HK-2 (cell line): ENCODE measurements at regions not wholly inside any gene's neighbourhood (a gene's known extent, or its start where the extent isn't known, plus 50 kb on each side); places are given as distances from the start of the nearest gene placed in this dataset.

Experiments used
- DNase-seq: peaks from one replicate; pipeline ENCODE4 v3.0.0-alpha.2; 2018; ENCODE audit not compliant: unreplicated experiment

DNA sequence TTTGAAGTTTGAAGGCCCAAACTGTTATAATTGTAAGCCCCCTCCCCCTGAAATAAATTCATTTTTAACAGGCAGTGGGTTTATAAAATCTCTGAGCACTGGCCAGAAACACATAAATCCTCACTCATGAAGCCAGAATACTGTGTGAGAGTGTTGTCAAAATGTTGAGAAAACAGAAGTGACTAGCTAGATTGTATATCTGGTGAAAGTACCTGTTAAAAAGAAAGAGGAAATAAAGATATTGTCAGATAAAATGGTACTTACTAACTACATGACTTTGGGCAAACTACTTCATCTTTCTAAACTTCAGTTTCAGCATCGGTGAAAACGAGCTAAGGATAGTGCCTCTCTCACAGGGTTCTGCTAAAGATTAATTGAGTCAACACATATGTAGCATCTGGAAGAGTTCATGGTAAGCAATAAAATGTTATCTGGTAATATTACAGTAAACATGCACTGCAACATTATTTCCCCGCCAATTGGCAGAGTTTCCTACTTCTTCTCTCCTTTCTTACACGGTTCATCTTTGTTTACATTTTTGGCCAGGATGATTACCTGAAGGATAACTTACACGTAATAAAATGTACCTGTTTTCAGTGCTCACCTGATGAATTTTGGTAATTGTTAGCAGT, 202.5 kb upstream of the CHRM2 start:
- DNase-seq, result no peak

DNA sequence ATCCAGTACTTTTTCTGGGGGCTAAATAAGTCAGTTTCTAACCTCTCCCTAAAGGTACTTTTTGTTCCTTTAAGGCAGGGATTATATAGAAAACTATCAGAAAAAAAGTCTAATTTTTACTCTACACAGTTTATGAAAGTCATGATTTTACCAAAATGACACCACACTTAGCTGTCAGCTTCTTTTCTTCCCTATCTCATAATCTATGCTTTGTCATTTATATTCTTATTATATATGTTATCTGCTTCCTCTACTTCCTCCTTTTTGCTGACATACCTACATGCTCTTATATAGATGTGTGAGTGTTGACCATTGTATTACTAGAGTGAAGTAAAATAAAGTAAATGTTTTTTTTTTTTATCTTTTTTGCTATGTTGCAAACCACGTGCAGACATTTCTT, 203.9 kb upstream of the CHRM2 start:
- DNase-seq, result no peak

DNA sequence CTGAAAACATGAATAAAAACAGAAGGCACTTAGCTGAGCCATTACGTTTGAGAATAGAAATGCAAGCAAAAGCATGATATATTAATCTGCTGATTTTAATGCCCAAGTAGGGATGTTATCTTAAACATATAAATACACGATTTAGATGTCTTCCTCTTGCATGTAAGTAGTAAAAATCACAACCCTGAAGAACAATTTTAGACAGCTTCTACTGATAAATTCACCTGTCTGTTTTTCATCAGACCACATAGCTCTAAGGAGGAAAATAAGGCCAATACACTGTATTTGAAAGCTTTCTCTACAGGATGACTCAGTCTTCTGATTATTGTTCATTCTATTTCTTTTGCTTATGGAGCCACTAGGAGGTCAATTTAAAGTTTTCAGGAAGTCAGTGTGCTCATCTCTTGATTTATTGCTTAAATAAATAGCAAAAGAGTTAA, 210.9 kb upstream of the CHRM2 start:
- no peak for DNase-seq

DNA sequence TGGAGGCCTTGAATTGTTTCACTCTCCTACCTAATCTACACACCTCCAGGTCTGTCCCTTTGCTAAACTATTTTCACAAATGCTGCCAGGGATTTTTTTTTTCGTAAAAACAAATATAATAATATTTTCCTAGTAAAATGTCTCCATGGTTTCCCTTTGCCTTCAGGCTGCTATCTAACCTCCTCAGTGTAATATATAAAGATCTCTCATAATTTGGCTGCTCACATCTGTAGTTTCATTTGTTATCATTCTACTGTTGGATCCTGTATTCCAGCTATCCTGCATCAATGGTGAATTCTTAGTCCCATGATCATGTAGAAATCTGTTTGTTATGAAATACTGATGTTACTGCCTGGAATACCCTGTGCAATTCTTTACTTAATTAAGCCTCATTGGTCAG, 211.9 kb upstream of the CHRM2 start:
- no peak for DNase-seq

DNA sequence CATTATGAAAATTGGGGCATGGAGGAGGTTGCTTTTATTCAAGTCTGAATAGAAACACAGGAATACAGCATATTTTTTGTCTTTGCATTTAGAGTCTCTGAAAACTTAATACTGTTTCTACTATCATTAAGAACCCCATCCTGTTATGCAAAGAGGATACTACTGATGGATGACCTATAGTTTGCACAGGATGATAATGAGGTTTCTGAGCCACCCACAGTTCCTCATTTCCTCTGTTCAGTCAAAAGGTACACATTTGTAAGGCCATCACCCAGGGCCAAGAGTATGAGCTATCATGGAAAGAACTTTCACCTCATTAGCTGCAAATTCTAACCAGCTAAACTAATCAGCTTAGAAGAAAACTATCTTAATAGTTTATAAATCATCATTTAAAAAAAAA, 213.0 kb upstream of the CHRM2 start:
- DNase-seq, result no peak

DNA sequence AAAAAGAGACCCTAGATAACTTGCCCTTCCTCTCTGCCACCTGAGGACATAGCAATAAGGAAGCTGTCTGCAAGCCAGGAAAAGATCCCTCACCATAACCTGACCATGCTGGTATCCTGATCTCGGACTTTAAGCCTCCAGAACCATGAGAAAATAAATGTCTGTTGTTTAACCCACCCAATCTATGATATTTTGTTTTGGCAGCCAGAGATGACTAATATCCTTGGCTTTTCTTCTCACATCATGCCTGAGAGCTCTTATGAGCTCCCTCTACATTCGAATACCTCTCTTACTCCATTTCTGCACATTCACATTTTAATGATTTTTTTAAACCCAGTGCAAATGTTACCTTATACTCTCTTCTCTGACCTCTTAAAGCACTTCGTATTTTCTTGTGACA, 214.0 kb upstream of the CHRM2 start:
- DNase-seq, result no peak

DNA sequence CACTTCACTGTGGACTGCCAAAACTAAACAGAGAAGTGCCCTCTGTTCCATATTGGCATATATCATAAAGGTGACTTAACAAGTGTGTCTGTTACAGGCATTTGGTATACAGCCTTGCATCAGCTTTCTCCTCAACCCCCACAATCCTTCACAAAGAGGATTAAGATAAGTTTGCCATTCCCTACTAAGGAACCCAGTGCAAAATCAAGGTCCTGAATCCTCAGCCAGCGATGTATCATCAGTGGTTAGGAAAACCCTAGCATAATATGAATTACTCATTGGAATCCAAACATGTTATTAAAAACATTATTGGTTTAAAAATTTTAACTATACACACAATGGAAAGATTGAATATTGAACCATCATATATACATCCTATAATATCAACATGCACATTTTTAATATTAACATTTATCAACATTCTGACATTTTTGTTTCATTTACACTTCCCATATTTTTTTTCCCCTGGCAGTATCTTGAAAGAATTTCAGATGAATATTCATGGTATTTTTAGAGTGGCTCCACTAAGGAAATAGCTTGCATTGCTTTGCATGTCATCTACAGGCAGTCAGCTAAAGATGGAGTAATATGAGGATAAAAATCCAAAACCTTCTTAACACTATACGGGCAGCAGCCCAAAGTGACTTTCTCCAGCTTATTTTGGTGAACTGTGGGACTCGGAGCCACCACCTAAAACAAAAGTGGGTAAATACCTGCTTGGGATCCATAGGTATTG, 215.6 kb upstream of the CHRM2 start:
- no peak for DNase-seq

DNA sequence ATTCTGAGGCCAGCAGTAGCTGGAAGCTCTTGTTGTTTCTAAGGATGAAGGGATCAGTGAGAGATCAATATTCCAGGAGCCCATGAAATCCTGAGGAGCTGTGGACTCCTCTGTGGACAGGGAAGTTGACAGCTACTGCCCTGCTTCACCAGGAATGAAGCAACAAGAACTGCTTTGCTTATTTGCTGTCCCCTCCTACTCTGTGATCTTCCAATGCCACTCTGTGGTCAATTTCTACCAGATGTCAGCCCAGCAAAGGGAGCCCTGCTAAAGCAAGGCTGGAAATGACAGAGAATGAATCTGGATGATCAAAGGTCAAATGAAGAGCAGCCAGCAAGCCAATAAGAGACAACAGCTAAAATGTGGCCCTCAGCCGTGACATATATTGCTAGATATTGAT, 227.5 kb upstream of the CHRM2 start:
- no peak for DNase-seq

DNA sequence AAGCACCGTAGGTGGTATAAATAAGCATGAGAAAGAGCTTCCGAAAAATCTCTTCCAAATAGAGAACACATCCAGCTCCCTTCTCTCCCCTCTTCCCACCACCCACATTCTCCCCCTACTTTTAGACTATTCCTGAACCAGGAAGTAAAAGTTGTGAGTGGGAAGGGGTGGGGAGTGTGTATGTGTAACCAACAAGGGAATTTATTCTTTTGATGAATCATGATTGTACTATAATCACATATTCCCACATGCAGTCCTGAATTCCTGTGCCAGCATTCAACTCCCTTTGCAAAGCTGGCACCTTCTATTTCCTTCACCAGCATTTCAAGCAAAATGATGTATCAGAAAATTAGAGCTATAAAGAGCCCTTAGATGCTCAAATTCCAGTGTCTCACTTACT, 230.6 kb upstream of the CHRM2 start:
- DNase-seq, result no peak

DNA sequence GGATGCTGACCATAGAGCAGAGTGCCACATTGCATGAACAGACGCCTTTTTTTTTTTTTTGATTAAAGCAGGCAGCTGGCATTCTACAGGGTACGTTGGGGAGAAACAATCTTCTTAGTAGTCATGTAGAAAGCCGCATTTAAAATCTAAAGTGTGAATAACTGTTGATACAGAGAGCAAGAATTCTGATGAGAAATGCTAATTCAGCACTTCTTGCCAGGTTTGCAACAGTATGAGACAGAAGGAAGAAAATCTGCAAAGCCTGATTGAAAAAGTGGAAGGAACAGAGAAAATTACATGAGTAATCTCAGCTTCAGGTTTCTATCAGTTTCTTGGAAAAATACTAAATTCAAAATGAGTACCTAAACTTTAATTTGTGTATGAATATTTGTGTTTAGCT, 232.7 kb upstream of the CHRM2 start:
- DNase-seq, result no peak

DNA sequence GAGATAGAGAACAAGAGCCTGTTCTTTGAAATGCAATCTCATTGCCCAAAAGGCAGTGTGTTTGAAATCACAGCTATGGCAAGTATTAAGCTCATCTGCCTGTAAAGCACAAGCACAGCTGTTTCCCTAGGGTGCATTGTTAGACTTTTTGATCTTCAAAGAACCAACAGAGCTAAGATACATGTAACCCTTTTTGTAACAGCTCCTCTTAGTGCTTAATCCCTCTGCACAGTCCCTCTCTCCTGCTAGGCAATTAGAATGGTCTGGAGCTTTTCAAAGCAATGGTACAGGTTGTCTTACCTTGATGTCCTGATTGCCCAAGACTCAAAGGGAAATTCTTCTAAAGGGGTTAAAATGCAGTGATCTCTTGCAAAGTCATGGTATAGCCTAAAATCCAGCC, 249.6 kb upstream of the CHRM2 start:
- no peak for DNase-seq

DNA sequence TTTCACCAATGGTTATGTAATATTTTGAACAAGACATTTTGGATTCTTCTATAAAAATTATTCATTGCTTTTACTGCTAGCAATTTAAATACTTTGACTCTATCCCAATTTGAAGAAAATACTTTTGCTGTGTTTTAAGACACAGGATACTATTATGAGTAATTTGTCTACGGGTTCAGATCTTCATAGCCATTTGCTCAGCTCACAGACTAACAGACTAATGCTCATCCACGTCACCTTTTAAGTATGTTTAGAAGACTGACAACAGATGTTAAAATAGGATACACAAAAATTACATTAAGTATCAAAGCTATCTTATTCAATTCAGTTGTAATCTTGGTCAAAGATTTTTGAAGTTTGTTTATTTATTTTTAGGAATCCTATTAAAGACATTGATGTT, 251.3 kb upstream of the CHRM2 start:
- DNase-seq, result no peak

DNA sequence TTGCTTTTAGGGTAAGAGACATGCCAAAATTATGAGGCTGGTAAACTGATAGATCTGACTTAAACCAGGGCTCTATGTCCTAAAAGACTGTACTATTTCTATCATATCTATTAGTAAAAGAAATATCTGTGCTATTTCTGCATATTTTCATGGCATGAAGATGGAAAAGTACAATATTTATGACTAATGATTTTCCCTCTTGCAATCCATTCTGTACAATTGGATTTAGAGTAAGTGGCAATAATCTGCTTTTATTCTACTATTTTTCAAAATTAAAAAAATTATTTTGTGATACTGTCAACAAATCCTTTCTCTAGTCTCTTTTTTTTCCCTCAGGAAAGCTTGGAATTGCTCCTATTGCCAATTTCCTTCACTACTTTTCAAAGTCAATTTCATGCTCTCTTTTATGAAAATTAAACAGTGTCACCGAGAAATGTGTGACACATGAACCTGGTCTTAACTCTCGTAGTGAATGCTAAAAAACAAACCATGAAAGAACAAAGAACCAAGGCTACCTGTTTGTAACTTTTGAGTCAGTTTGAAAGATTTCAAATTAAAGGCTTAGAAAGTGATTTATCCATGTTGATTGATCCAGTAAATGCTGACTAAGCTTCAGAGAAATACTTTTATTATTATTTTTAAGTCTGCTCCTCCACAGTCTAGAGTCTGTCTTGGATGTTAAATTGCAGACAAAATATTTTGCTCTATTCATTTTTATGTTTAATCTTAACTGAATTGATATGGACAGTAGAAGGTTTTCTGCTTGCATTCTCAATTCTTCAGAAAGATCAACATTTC, 262.7 kb upstream of the CHRM2 start:
- DNase-seq, result no peak

DNA sequence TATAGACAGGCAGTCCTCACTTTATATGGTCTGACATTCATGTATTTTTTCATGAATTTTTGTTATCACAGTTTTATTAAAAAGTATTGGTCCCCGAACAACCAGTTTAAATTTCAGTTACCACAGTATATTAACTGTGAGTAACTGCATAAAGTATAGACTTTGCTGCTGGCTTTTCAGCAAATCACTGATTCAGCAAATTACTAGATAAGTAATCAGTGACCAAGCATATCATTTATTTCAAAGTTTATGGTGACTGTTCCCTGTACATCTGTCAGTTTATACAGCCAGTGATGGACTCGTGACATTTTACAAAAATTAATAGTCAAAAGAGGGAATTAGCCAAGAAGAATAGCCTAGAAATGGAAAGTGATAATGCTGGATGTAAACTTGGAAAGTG, 266.7 kb upstream of the CHRM2 start:
- no peak for DNase-seq

DNA sequence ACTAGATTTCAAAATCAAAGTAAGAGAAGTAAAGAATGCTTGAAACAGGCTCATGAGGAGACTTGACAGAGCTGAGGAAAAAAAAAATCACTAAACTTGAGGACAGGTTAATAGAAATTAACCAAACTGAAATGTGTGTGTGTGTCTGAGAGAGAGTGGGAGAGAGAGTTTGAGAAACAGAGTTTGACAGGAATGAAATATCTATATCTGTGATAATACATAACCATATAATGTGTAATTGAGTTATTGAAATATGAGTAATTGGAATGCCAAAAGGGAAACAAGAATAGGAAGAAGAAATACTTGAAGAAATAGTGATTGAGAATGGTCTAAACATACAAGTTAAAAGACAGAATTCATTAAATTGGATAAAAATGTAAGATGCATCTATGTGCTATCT, 268.0 kb upstream of the CHRM2 start:
- no peak for DNase-seq

DNA sequence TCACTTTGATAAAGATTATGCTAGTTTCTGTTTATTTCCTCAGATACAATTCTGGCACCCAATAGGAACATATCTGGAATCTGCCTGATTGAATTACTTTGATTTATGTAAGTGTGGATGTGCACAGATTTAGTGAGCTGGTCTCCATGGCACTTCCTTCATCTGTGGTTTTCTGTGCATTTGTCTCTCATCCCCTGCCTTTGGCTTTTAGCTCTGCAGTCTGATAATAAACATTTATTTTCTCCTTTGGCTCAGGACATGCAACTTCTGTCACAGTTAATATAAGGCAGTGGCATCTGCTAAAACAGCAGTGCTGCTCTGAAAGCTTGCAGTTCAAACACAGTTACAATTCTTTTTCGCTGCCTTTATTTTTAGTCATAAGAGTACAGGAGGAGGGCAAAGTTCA, 273.7 kb upstream of the CHRM2 start:
- no peak for DNase-seq

DNA sequence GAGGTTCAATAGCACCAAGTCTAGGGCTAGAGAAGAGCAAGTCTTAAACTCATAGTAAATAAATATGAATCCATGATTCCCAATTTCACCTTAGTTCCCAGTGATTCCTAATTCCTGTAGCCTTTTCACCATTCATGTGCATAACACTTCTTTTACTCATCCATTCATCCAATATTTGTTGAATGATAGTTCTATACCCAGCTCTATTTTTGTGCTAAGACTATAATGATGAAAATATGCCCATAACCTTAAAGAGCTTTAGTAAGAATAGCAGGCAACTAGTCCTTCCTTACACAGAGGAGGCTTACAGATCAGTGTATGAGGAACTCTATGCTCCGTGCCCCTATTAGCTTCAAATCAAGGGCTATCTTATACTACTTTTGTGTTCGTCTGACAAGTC, 280.2 kb upstream of the CHRM2 start:
- no peak for DNase-seq

DNA sequence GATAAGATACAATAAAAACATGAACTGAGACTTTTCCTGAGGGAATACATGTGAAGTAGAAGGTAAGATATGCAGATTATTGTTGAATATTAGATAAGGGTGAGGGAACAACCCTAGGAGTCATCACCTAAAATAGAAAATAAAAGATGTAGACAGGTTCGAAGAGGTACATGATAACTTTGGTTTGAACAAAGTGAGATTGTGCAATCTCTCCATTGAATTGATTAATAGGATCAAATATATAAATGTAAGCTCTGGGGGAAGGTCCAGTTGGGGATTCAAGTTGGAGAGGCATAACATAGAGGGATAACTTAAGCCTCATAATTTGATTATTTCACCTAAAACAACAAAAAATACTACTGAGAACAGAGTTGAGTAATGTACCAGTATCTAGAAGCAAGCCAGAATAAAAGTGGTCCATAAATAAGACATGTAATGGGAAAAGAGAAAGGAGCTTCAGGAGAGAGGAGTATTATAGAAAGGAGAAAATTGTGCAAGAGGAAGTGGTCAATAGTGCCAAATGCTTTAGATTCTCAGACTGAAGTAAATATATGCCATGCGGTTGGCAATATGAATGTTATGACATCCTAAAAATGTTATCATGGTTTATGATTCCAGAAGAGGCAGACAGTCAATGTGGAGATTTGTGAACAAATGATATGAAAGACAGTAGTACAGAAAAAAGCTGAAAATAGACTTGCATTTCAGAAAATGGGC, 282.3 kb upstream of the CHRM2 start:
- no peak for DNase-seq

DNA sequence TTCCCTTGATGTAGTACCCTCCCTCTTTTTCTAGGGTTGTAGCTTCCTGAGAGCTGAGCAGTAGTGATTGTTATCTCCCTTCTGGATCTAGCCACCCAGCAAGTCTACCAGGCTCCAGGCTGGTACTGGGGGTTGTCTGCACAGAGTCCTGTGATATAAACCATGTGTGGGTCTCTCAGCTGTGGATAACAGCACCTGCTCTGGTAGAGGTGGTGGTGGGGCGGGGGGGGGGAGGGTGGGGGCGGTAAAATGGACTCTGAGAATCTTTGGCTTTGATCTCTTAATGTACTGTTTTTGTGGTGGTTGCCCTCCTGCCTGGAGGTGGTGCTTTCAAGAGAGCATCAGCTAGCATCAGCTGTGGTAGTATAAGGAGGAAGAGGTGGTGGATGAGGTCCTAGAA, 302.0 kb upstream of the CHRM2 start:
- no peak for DNase-seq

DNA sequence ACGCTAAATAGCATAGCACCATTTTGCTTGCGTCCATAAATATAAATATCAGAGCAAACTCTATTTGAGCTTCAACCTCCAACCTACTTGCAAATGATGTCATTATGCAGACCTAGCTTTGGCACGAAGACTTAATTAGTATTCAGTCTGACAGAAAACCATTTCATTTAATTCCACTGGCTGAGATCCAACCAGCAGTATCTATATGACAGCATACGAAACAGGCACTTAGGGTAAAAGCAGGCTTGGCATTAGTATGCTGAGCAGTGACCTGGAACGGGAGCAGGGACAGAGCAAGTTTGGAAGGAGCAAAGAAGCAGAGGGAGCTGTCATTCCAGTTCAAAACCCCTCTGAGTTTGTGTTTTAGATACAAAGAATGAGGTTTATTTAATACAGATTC, 312.5 kb upstream of the CHRM2 start:
- DNase-seq, result no peak

DNA sequence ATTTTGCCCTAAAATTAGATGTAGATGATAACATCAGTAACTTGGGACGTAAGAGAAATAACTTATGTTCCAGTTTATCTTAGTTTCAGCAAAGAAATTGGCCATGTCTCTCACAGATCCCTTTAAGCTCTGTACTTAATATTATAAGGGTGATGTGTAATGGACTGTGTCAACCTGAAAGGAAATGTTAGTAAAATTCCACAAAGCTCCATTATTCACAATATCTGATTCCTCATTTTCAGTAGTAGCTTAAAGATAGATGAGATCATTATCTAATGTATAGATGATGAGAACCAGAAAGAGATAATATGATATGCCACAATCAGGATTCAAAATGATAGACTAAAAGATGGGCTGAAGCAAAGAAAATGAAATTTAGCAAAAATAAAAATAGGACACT, 316.8 kb upstream of the CHRM2 start:
- DNase-seq, result no peak

DNA sequence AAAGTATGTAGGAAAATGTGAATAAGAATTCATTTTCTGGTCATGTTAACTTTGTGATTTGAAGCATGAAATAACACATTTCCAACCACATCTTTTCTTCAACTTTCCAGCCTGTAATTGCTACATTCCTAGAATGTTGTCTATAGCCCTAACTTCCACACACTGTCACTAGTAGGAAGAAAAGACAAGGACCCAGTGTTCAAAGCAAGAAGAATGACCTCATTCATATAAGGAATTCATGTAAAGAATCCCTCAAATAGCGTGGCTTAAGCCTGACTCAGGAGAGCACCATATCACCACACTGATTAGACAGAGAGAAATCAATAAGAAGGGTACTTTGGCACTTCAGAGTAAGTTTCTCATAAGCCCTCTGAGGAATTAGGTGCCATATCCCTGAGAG, 318.7 kb upstream of the CHRM2 start:
- DNase-seq, result no peak
